Dendritic cell treated with granulocyte-macrophage colony-stimulating factor and Interleukin-4, amounts not matched to agents 40 ng/mL and 50 ng/mL, for 4 days (primary cell): ENCODE measurements at regions not wholly inside any gene's neighbourhood (a gene's known extent, or its start where the extent isn't known, plus 50 kb on each side); places are given as distances from the start of the nearest gene placed in this dataset.
"Not testable (repeated sequence)": the region's sequence is repeated elsewhere in the genome, so short reads cannot be mapped to it uniquely, and the experiment has no call there.

Experiments used
- H3K27ac Mint-ChIP-seq: one replicate; pipeline ENCODE4 v1.8.0; 2022; ENCODE audit warnings: mild to moderate bottlenecking, mixed read lengths
- H3K27me3 Mint-ChIP-seq: one replicate; pipeline ENCODE4 v1.8.0; 2022; ENCODE audit warnings: mild to moderate bottlenecking, mixed read lengths
- H3K36me3 Mint-ChIP-seq: one replicate; pipeline ENCODE4 v1.8.0; 2022; ENCODE audit warnings: low read depth, mixed read lengths
- H3K4me1 Mint-ChIP-seq: one replicate; pipeline ENCODE4 v1.8.0; 2022; ENCODE audit warnings: low read depth, mixed read lengths
- H3K4me3 Mint-ChIP-seq: one replicate; pipeline ENCODE4 v1.8.0; 2022; ENCODE audit warnings: mild to moderate bottlenecking, moderate library complexity, mixed read lengths
- H3K9me3 Mint-ChIP-seq: one replicate; pipeline ENCODE4 v1.8.0; 2022; ENCODE audit warnings: mixed read lengths
- intact Hi-C: fragments of 100-400 bp; cut with micrococcal nuclease; formaldehyde crosslinking; loops from one replicate; pipeline ENCODE4 v1.15.0; 2022

- Mint-ChIP-seq H3K27me3 (no peaks in the 10 kb centered on the region), H3K4me1 (no peaks in the 10 kb centered on the region), H3K9me3 (peaks cover 16% of the 10 kb centered on the region), H3K4me3 (no peak overlapping the region), H3K36me3 (no peaks in the 10 kb centered on the region), H3K27ac (no peak overlapping the region)
- intact Hi-C loops: no loop called here
Observed at GRCh38 chr11:42345933-42346332, 886.5 kb upstream of the LRRC4C start.

- Mint-ChIP-seq H3K27me3 (no peaks in the 10 kb centered on the region), H3K27ac (no peak overlapping the region), H3K36me3 (no peaks in the 10 kb centered on the region), H3K4me1 (no peaks in the 10 kb centered on the region), H3K4me3 (no peak overlapping the region), H3K9me3 (peaks cover 15% of the 10 kb centered on the region)
- intact Hi-C loops: no loop called here
Observed at GRCh38 chr11:42363701-42364100, 904.2 kb upstream of the LRRC4C start.

GRCh38 chr11:42390116-42390515, 921.7 kb upstream of the API5 start:
- Mint-ChIP-seq H3K27ac (no peak overlapping the region), H3K4me1 (no peaks in the 10 kb centered on the region), H3K27me3 (no peaks in the 10 kb centered on the region), H3K9me3 (peaks cover 10% of the 10 kb centered on the region), H3K4me3 (no peak overlapping the region), H3K36me3 (no peaks in the 10 kb centered on the region)
- intact Hi-C loops: no loop called here

GRCh38 chr11:42397483-42397882, 914.3 kb upstream of the API5 start:
- H3K9me3 Mint-ChIP-seq: peaks cover 12% of the 10 kb centered on the region
- H3K4me1 Mint-ChIP-seq: no peaks in the 10 kb centered on the region
- no peaks in the 10 kb centered on the region for H3K27me3 Mint-ChIP-seq
- H3K4me3 Mint-ChIP-seq: no peak overlapping the region
- no peak overlapping the region for H3K27ac Mint-ChIP-seq
- intact Hi-C loops: no loop called here
- H3K36me3 Mint-ChIP-seq: no peaks in the 10 kb centered on the region

- peaks cover 5% of the 10 kb centered on the region for H3K4me1 Mint-ChIP-seq
- H3K9me3 Mint-ChIP-seq: no peaks in the 10 kb centered on the region
- no peaks in the 10 kb centered on the region for H3K36me3 Mint-ChIP-seq
- intact Hi-C loops: no loop called here
- H3K27me3 Mint-ChIP-seq: no peaks in the 10 kb centered on the region
- H3K4me3 Mint-ChIP-seq: no peak overlapping the region
- H3K27ac Mint-ChIP-seq: no peak overlapping the region
Observed at GRCh38 chr11:42407341-42407740, 904.5 kb upstream of the API5 start.

- no peaks in the 10 kb centered on the region for H3K27me3 Mint-ChIP-seq
- H3K4me3 Mint-ChIP-seq: no peak overlapping the region
- intact Hi-C loops: no loop called here
- H3K4me1 Mint-ChIP-seq: peaks cover 5% of the 10 kb centered on the region
- H3K9me3 Mint-ChIP-seq: no peaks in the 10 kb centered on the region
- H3K27ac Mint-ChIP-seq: no peak overlapping the region
- H3K36me3 Mint-ChIP-seq: no peaks in the 10 kb centered on the region
Observed at GRCh38 chr11:42410251-42410955, 901.4 kb upstream of the API5 start.

- Mint-ChIP-seq H3K27ac (no peak overlapping the region), H3K9me3 (no peaks in the 10 kb centered on the region), H3K4me1 (peaks cover under 1% of the 10 kb centered on the region), H3K27me3 (no peaks in the 10 kb centered on the region), H3K4me3 (no peak overlapping the region), H3K36me3 (no peaks in the 10 kb centered on the region)
- intact Hi-C loops: no loop called here
Observed at GRCh38 chr11:42412590-42412989, 899.2 kb upstream of the API5 start.

GRCh38 chr11:42417691-42418090, 894.1 kb upstream of the API5 start:
- no peak overlapping the region for H3K27ac Mint-ChIP-seq
- intact Hi-C loops: no loop called here
- H3K4me1 Mint-ChIP-seq: no peaks in the 10 kb centered on the region
- no peak overlapping the region for H3K4me3 Mint-ChIP-seq
- no peaks in the 10 kb centered on the region for H3K9me3 Mint-ChIP-seq
- H3K27me3 Mint-ChIP-seq: no peaks in the 10 kb centered on the region
- no peaks in the 10 kb centered on the region for H3K36me3 Mint-ChIP-seq

- intact Hi-C loops: no loop called here
- Mint-ChIP-seq H3K36me3 (no peaks in the 10 kb centered on the region), H3K4me1 (no peaks in the 10 kb centered on the region), H3K27me3 (no peaks in the 10 kb centered on the region), H3K9me3 (no peaks in the 10 kb centered on the region), H3K27ac (no peak overlapping the region), H3K4me3 (no peak overlapping the region)
Observed at GRCh38 chr11:42422090-42422489, 889.7 kb upstream of the API5 start.

- not testable (repeated sequence) for H3K27ac Mint-ChIP-seq
Observed at GRCh38 chr11:42434911-42435310, 876.9 kb upstream of the API5 start.

GRCh38 chr11:42444406-42444805, 867.4 kb upstream of the API5 start:
- no peaks in the 10 kb centered on the region for H3K4me1 Mint-ChIP-seq
- H3K4me3 Mint-ChIP-seq: no peak overlapping the region
- no peak overlapping the region for H3K27ac Mint-ChIP-seq
- no peaks in the 10 kb centered on the region for H3K36me3 Mint-ChIP-seq
- intact Hi-C loops: no loop called here
- H3K9me3 Mint-ChIP-seq: peaks cover 13% of the 10 kb centered on the region
- H3K27me3 Mint-ChIP-seq: no peaks in the 10 kb centered on the region

More at GRCh38 chr11:42434911-42435310, 876.9 kb upstream of the API5 start:
- H3K36me3 Mint-ChIP-seq, H3K4me3 Mint-ChIP-seq, H3K27me3 Mint-ChIP-seq, H3K4me1 Mint-ChIP-seq, intact Hi-C loops: not testable (repeated sequence)
- H3K9me3 Mint-ChIP-seq: peaks cover 30% of the 10 kb centered on the region

GRCh38 chr11:42462558-42463310, 849.1 kb upstream of the API5 start:
- Mint-ChIP-seq H3K9me3 (no peaks in the 10 kb centered on the region), H3K36me3 (no peaks in the 10 kb centered on the region), H3K4me1 (no peaks in the 10 kb centered on the region), H3K4me3 (no peak overlapping the region), H3K27ac (no peak overlapping the region), H3K27me3 (no peaks in the 10 kb centered on the region)
- intact Hi-C loops: no loop called here

GRCh38 chr11:42465623-42466022, 846.2 kb upstream of the API5 start:
- intact Hi-C loops: no loop called here
- Mint-ChIP-seq H3K27me3 (no peaks in the 10 kb centered on the region), H3K4me3 (no peak overlapping the region), H3K4me1 (no peaks in the 10 kb centered on the region), H3K9me3 (no peaks in the 10 kb centered on the region), H3K36me3 (no peaks in the 10 kb centered on the region), H3K27ac (no peak overlapping the region)

- Mint-ChIP-seq H3K27ac (no peak overlapping the region), H3K9me3 (peaks cover 9% of the 10 kb centered on the region), H3K4me1 (no peaks in the 10 kb centered on the region), H3K4me3 (no peak overlapping the region), H3K36me3 (no peaks in the 10 kb centered on the region), H3K27me3 (no peaks in the 10 kb centered on the region)
- intact Hi-C loops: no loop called here
Observed at GRCh38 chr11:42473106-42473505, 838.7 kb upstream of the API5 start.

GRCh38 chr11:42482822-42483221, 829.0 kb upstream of the API5 start:
- Mint-ChIP-seq H3K36me3 (no peaks in the 10 kb centered on the region), H3K9me3 (peaks cover 30% of the 10 kb centered on the region), H3K27ac (no peak overlapping the region), H3K4me3 (no peak overlapping the region), H3K27me3 (no peaks in the 10 kb centered on the region), H3K4me1 (no peaks in the 10 kb centered on the region)
- intact Hi-C loops: no loop called here
